ENCODE measurements at regions not wholly inside any gene's neighbourhood (a gene's known extent, or its start where the extent isn't known, plus 50 kb on each side); places are given as distances from the start of the nearest gene placed in this dataset.

DNA sequence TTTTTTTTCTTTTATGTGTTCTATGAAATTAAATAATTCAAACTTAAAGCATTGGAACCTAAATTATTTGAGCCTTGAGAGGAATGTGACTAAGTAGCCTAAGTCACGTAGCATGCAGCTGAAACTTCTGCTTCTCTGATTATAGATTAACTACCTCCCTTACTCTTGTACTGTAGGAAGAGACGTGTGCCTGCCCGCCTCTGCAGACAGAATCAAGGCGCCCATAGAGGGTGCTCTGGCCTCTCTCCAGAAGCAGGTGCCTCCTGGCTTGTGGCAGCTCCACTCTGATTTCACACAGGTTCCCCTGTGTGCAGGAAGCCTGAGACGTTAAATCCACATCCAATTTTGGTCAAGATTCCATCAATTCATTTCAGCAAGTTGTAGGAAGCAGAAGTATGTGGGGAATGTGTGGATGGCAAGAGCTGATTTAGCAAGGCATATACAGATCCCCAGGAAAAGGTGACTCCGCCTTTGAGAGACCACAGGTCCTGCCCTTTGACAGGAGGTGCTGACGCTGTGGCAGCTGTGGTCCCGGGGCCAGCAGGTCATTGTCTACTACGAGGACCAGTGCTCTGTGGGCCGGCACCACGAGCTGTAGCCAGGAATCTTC lies 1418.8 kb downstream of the CDH11 start:
- Histone ChIP-seq H3K9me2 (replicated peaks; ENCODE audit: control insufficient read depth, low read length) (no peaks in the 10 kb centered on the region; the same call in 1 of the 2 replicates), H3K4me1 (ENCODE audit: control insufficient read depth, low read length) (no peaks in the 10 kb centered on the region), H3K4me3 (ENCODE audit: low read length) (no peak overlapping the region), H3K79me2 (ENCODE audit: control insufficient read depth, low read length) (no peaks in the 10 kb centered on the region), H3K9me3 (ENCODE audit: control insufficient read depth, insufficient read depth, low read length) (no peaks in the 10 kb centered on the region), H3F3A (ENCODE audit: control insufficient read depth, insufficient read depth) (no peaks in the 10 kb centered on the region), H4K20me1 (ENCODE audit: control insufficient read depth, insufficient read depth, low read depth, low read length) (no peaks in the 10 kb centered on the region), H3K27ac (ENCODE audit: low read depth, low read length) (no peak overlapping the region), H3K36me3 (ENCODE audit: control insufficient read depth, low read length) (no peaks in the 10 kb centered on the region), H3K4me2 (ENCODE audit: low read length) (no peak overlapping the region), H3K27me3 (ENCODE audit: control insufficient read depth, low read length) (no peaks in the 10 kb centered on the region)
- no peak for TF ChIP-seq EZH2phosphoT487 (IDR thresholded peaks at IDR 0.05; ENCODE audit: borderline replicate concordance, low read length)
- TF ChIP-seq, protein P1, sequence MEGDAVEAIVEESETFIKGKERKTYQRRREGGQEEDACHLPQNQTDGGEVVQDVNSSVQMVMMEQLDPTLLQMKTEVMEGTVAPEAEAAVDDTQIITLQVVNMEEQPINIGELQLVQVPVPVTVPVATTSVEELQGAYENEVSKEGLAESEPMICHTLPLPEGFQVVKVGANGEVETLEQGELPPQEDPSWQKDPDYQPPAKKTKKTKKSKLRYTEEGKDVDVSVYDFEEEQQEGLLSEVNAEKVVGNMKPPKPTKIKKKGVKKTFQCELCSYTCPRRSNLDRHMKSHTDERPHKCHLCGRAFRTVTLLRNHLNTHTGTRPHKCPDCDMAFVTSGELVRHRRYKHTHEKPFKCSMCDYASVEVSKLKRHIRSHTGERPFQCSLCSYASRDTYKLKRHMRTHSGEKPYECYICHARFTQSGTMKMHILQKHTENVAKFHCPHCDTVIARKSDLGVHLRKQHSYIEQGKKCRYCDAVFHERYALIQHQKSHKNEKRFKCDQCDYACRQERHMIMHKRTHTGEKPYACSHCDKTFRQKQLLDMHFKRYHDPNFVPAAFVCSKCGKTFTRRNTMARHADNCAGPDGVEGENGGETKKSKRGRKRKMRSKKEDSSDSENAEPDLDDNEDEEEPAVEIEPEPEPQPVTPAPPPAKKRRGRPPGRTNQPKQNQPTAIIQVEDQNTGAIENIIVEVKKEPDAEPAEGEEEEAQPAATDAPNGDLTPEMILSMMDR (IDR thresholded peaks at IDR 0.05; ENCODE audit: low read depth, low read length, poor library complexity, severe bottlenecking): no peak

DNA sequence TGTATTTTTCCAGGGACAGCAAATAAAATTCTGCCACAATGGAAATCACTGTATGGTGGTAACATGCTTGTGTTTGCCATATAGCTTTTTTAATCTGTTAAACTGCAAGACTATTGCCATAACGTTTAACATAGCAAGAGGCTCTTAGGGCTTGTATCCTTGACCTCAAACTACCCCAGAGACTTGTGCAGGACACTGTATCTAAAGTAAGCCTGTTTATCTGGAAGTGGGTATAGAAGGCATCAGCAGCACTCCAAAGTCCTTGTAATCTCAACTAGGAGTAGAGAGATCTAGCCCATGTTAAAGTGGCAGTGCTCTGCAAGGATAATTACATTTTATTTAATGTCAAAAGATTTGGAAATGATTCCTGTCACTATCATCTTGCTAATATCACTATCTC lies 1424.1 kb downstream of the CDH11 start:
- Histone ChIP-seq H3K27me3 (ENCODE audit: control insufficient read depth, low read length) (no peaks in the 10 kb centered on the region), H3K9me2 (replicated peaks; ENCODE audit: control insufficient read depth, low read length) (no peaks in the 10 kb centered on the region), H4K20me1 (ENCODE audit: control insufficient read depth, insufficient read depth, low read depth, low read length) (no peaks in the 10 kb centered on the region), H3K4me1 (ENCODE audit: control insufficient read depth, low read length) (no peaks in the 10 kb centered on the region), H3F3A (ENCODE audit: control insufficient read depth, insufficient read depth) (no peaks in the 10 kb centered on the region), H3K79me2 (ENCODE audit: control insufficient read depth, low read length) (no peaks in the 10 kb centered on the region), H3K9me3 (ENCODE audit: control insufficient read depth, insufficient read depth, low read length) (no peaks in the 10 kb centered on the region), H3K4me3 (ENCODE audit: low read length) (no peak overlapping the region), H3K27ac (ENCODE audit: low read depth, low read length) (no peak overlapping the region), H3K4me2 (ENCODE audit: low read length) (no peak overlapping the region), H3K36me3 (ENCODE audit: control insufficient read depth, low read length) (no peaks in the 10 kb centered on the region)
- no peak for TF ChIP-seq EZH2phosphoT487 (IDR thresholded peaks at IDR 0.05; ENCODE audit: borderline replicate concordance, low read length)

DNA sequence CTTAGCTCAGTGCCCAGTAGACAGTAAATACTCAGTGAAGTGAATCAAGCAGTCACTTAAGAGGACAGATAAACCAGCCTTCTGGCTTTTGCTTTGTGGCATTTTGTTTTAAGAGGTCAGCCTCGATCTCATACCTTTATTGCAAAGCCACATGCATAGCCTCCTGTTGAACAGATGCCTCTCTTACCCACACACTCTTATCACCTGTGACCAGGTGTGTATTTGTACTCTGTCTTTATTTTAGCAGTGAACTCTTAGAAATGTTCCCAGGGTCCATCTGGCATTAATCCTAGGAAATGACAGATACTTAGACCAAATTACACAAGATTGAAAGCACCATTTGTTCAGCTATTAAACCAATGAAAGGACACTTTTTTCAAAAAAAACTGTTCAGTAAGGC lies 1426.5 kb downstream of the CDH11 start:
- H3K27ac ChIP-seq (ENCODE audit: low read depth, low read length): no peak overlapping the region
- H3K9me3 ChIP-seq (ENCODE audit: control insufficient read depth, insufficient read depth, low read length): no peaks in the 10 kb centered on the region
- H3K27me3 ChIP-seq (ENCODE audit: control insufficient read depth, low read length): no peaks in the 10 kb centered on the region
- H3K4me3 ChIP-seq (ENCODE audit: low read length): no peak overlapping the region
- no peaks in the 10 kb centered on the region for H3K79me2 ChIP-seq (ENCODE audit: control insufficient read depth, low read length)
- H3K4me2 ChIP-seq (ENCODE audit: low read length): no peak overlapping the region
- H3K9me2 ChIP-seq (replicated peaks; ENCODE audit: control insufficient read depth, low read length): no peaks in the 10 kb centered on the region
- no peaks in the 10 kb centered on the region for H3K4me1 ChIP-seq (ENCODE audit: control insufficient read depth, low read length)
- H3K36me3 ChIP-seq (ENCODE audit: control insufficient read depth, low read length): no peaks in the 10 kb centered on the region
- TF ChIP-seq EZH2phosphoT487 (IDR thresholded peaks at IDR 0.05; ENCODE audit: borderline replicate concordance, low read length): no peak
- TF ChIP-seq, protein P1 (IDR thresholded peaks at IDR 0.05; ENCODE audit: low read depth, low read length, poor library complexity, severe bottlenecking): no peak
- no peaks in the 10 kb centered on the region for H4K20me1 ChIP-seq (ENCODE audit: control insufficient read depth, insufficient read depth, low read depth, low read length)
- H3F3A ChIP-seq (ENCODE audit: control insufficient read depth, insufficient read depth): no peaks in the 10 kb centered on the region

DNA sequence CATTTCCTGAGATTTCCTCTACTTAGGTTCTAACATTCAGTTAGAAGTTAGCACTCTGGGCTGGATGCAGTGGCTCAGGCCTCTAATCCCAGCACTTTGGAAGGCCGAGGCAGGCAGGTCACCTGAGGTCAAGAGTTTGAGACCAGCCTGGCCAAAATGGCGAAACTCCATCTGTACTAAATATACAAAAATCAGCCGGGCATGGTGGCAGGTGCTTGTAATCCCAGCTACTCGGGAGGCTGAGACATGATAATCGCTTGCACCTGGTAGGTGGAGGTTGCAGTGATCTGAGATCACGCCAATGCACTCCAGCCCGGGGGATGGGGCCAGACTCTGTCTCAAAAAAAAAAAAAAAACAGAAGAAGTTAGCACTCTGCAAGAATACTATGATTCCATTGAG lies 1430.9 kb downstream of the CDH11 start:
- Histone ChIP-seq H3F3A (ENCODE audit: control insufficient read depth, insufficient read depth) (no peaks in the 10 kb centered on the region), H3K4me3 (ENCODE audit: low read length) (no peak overlapping the region), H4K20me1 (ENCODE audit: control insufficient read depth, insufficient read depth, low read depth, low read length) (no peaks in the 10 kb centered on the region), H3K27ac (ENCODE audit: low read depth, low read length) (no peak overlapping the region), H3K4me1 (ENCODE audit: control insufficient read depth, low read length) (no peaks in the 10 kb centered on the region), H3K9me3 (ENCODE audit: control insufficient read depth, insufficient read depth, low read length) (no peaks in the 10 kb centered on the region), H3K79me2 (ENCODE audit: control insufficient read depth, low read length) (no peaks in the 10 kb centered on the region), H3K9me2 (replicated peaks; ENCODE audit: control insufficient read depth, low read length) (no peaks in the 10 kb centered on the region), H3K36me3 (ENCODE audit: control insufficient read depth, low read length) (no peaks in the 10 kb centered on the region), H3K4me2 (ENCODE audit: low read length) (no peak overlapping the region), H3K27me3 (ENCODE audit: control insufficient read depth, low read length) (no peaks in the 10 kb centered on the region)
- TF ChIP-seq, protein P1 (IDR thresholded peaks at IDR 0.05; ENCODE audit: low read depth, low read length, poor library complexity, severe bottlenecking): no peak
- no peak for TF ChIP-seq EZH2phosphoT487 (IDR thresholded peaks at IDR 0.05; ENCODE audit: borderline replicate concordance, low read length)

Data from DOHH2 (cell line).